ENCODE measurements at regions not wholly inside any gene's neighbourhood (a gene's known extent, or its start where the extent isn't known, plus 50 kb on each side); places are given as distances from the start of the nearest gene placed in this dataset.

- TF ChIP-seq EZH2 (IDR thresholded peaks at IDR 0.05) (no peak), POLR2AphosphoS5 (IDR thresholded peaks at IDR 0.05; ENCODE audit: borderline replicate concordance, low read depth, low read length) (no peak), FOXP2 (optimal IDR thresholded peaks at IDR 0.05; ENCODE audit: control extremely low read depth, extremely low read length, insufficient read depth) (no peak)
Observed at GRCh38 chr13:62046512-62046911, 630.9 kb upstream of the PCDH20 start.
